ENCODE measurements at regions not wholly inside any gene's neighbourhood (a gene's known extent, or its start where the extent isn't known, plus 50 kb on each side); places are given as distances from the start of the nearest gene placed in this dataset.

DNA sequence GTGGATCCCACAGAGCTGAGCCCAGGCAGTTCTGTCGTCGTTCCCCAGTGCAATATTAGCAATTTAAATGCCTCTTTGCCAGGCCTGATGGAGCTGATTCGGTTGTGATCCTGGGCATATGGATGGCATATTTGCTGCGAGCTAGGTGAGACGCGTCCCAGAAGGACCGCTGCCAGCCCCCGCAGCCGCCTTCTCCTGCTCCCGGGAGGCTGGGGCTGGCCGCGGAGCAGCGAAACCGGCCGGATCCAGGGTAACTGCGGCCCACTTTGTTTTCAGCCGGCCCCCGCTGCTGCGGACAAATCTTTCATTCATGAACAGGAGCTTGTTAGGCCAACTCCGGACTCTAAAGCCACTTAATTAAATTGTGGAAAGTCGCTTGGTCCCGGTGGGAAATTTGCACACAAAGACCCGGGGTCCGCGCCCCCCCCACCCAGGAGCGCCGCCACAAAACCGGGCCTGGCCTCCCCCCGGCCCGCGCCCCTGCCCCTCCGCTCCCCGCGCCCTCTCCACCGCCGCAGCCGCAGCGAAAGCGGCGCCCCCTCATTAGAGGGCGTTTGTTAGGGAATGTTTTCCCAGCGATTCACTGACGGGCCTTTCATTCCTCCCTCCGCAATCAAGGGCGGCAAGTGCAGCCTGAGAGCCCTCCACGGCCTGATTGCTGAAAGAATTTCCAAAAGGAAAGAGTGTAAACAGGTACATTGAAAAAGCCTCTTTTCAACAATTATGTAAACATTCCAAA lies 383.3 kb downstream of the RRAGC start:
- TF ChIP-seq, protein P1, sequence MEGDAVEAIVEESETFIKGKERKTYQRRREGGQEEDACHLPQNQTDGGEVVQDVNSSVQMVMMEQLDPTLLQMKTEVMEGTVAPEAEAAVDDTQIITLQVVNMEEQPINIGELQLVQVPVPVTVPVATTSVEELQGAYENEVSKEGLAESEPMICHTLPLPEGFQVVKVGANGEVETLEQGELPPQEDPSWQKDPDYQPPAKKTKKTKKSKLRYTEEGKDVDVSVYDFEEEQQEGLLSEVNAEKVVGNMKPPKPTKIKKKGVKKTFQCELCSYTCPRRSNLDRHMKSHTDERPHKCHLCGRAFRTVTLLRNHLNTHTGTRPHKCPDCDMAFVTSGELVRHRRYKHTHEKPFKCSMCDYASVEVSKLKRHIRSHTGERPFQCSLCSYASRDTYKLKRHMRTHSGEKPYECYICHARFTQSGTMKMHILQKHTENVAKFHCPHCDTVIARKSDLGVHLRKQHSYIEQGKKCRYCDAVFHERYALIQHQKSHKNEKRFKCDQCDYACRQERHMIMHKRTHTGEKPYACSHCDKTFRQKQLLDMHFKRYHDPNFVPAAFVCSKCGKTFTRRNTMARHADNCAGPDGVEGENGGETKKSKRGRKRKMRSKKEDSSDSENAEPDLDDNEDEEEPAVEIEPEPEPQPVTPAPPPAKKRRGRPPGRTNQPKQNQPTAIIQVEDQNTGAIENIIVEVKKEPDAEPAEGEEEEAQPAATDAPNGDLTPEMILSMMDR (IDR thresholded peaks at IDR 0.05) = no peak
- no peaks in the 10 kb centered on the region for H3K27me3 ChIP-seq (replicated peaks; ENCODE audit: insufficient read depth)
- H3K9me3 ChIP-seq = no peaks in the 10 kb centered on the region
- H3K27ac ChIP-seq = no peak overlapping the region
- H3K36me3 ChIP-seq = no peaks in the 10 kb centered on the region
- DNase-seq (ENCODE audit: low spot score) (no peak), ATAC-seq (ENCODE audit: insufficient number of reproducible peaks, low FRiP score, low read depth) (no peak)
- H3K4me1 ChIP-seq (ENCODE audit: control insufficient read depth in 1 of 2, low read depth in 2 of 2) = no peaks in the 10 kb centered on the region
- H3K4me3 ChIP-seq = peak overlapping the region; percentile 44

- no peak for DNase-seq (ENCODE audit: low spot score)
- H3K27ac ChIP-seq = no peak overlapping the region
- no peaks in the 10 kb centered on the region for H3K9me3 ChIP-seq
- TF ChIP-seq, protein P1 (IDR thresholded peaks at IDR 0.05) = no peak
- no peaks in the 10 kb centered on the region for H3K36me3 ChIP-seq
- H3K27me3 ChIP-seq (replicated peaks; ENCODE audit: insufficient read depth) = peaks cover 4% of the 10 kb centered on the region
- H3K4me1 ChIP-seq (ENCODE audit: control insufficient read depth in 1 of 2, low read depth in 2 of 2) = no peaks in the 10 kb centered on the region
- no peak overlapping the region for H3K4me3 ChIP-seq
- ATAC-seq (ENCODE audit: insufficient number of reproducible peaks, low FRiP score, low read depth) = no peak
Measured at GRCh38 chr1:38475624-38476005, 384.0 kb downstream of the RRAGC start.

DNA sequence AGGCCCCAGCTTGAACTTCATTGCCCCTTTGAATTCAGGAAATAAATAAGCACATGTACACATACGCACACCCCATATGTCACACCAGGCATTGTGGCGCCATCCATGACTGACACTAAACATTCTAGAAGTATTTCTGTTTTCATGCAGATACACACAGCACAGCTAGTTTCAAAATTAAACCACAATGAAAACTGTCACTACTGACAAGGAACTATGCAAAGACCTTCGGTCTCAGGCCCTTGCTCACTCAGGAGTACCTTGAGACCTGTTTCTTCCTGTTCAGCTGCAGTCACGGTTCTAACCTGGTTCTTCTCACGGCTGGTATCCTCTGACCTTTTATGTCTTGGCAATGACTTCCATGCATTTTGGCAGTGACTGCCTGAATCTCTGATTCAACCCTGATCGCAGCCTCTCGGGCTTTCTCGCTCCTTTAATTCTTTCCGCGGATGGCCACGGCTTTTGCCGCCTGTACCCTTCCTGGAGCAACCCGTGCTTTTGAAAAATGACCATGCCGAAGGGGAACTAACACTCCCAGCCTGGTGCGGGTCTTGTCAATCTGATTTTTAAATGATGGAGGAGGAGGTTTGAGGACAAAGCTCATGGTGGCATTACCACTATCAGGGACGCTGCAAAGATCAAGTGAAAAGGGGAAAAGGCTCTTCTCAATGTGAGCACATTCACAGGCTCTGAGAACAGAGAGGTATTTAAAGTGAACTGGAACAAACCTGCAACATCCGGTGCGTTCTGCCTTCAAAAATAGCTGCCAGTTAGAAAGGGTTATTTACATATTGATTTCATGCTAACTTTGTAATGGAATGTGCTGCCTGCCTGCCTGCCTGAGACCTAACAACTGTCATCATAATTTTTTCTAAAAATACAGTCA lies 384.6 kb downstream of the RRAGC start:
- Histone ChIP-seq H3K27ac (no peak overlapping the region), H3K27me3 (replicated peaks; ENCODE audit: insufficient read depth) (peaks cover 4% of the 10 kb centered on the region), H3K4me3 (no peak overlapping the region), H3K36me3 (no peaks in the 10 kb centered on the region), H3K9me3 (no peaks in the 10 kb centered on the region), H3K4me1 (ENCODE audit: control insufficient read depth in 1 of 2, low read depth in 2 of 2) (no peaks in the 10 kb centered on the region)
- TF ChIP-seq, protein P1 (IDR thresholded peaks at IDR 0.05) = no peak
- no peak for DNase-seq (ENCODE audit: low spot score)
- no peak for ATAC-seq (ENCODE audit: insufficient number of reproducible peaks, low FRiP score, low read depth)

DNA sequence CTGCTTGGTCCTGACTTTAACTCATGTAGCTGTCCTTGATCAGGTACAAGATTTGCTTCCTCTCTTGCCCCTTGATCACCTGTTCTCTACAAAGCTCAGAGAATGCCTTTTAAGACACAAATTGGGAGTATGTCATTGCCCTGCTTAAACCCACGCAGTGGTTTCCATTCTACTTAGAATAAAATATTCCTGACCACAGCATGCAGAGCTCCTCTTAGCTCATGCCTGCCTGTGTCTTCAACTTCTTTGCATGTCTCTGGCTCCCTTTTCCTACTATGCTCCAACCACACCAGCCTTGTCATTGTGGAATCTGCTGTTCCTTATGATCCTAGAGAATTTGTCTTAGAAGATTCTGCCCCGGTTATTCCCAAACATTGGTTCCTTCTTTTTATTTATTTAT lies 393.1 kb downstream of the RRAGC start:
- Histone ChIP-seq H3K36me3 (no peaks in the 10 kb centered on the region), H3K27me3 (replicated peaks; ENCODE audit: insufficient read depth) (peaks cover 4% of the 10 kb centered on the region), H3K9me3 (no peaks in the 10 kb centered on the region), H3K27ac (no peak overlapping the region), H3K4me1 (ENCODE audit: control insufficient read depth in 1 of 2, low read depth in 2 of 2) (no peaks in the 10 kb centered on the region), H3K4me3 (no peak overlapping the region)
- TF ChIP-seq, protein P1 (IDR thresholded peaks at IDR 0.05) = no peak
- ATAC-seq (ENCODE audit: insufficient number of reproducible peaks, low FRiP score, low read depth) = no peak
- DNase-seq (ENCODE audit: low spot score) = no peak

- no peak for ATAC-seq (ENCODE audit: insufficient number of reproducible peaks, low FRiP score, low read depth)
- DNase-seq (ENCODE audit: low spot score) = no peak
- no peaks in the 10 kb centered on the region for H3K9me3 ChIP-seq
- H3K27me3 ChIP-seq (replicated peaks; ENCODE audit: insufficient read depth) = no peaks in the 10 kb centered on the region
- H3K4me1 ChIP-seq (ENCODE audit: control insufficient read depth in 1 of 2, low read depth in 2 of 2) = no peaks in the 10 kb centered on the region
- TF ChIP-seq, protein P1 (IDR thresholded peaks at IDR 0.05) = no peak
- H3K36me3 ChIP-seq = no peaks in the 10 kb centered on the region
- no peak overlapping the region for H3K4me3 ChIP-seq
- H3K27ac ChIP-seq = no peak overlapping the region
Measured at GRCh38 chr1:38465460-38465859, 394.1 kb downstream of the RRAGC start.

Measured in thoracic aorta (tissue), 2 donors.